SK-N-SH treated with all-trans-retinoic acid at 6 μM for 48 hours (cell line): ENCODE measurements at regions not wholly inside any gene's neighbourhood (a gene's known extent, or its start where the extent isn't known, plus 50 kb on each side); places are given as distances from the start of the nearest gene placed in this dataset.

Experiments
- ARNTL ChIP-seq: fragments of 450-650 bp; formaldehyde crosslinking; IDR thresholded peaks from 2 replicates; pipeline ENCODE4 v1.5.0; 2020; ENCODE audit warnings: low read depth, mild to moderate bottlenecking, moderate library complexity, borderline replicate concordance
- ESRRG ChIP-seq: fragments of 250-450 bp; sonication (Bioruptor Pico); IDR thresholded peaks from 2 replicates; pipeline ENCODE4 v1.6.1; 2021; ENCODE audit warnings: mild to moderate bottlenecking
- OSR1 ChIP-seq: fragments of 250-450 bp; sonication (Bioruptor Pico); IDR thresholded peaks from 2 replicates; pipeline ENCODE4 v1.8.0; 2022; ENCODE audit warnings: moderate library complexity, mild to moderate bottlenecking, inconsistent platforms
- PATZ1 ChIP-seq: fragments of 250-450 bp; sonication (Bioruptor Pico); IDR thresholded peaks from 2 replicates; pipeline ENCODE4 v1.8.0; 2020; ENCODE audit warnings: mild to moderate bottlenecking, moderate library complexity, borderline replicate concordance
- PPARA ChIP-seq: fragments of 250-450 bp; sonication (Bioruptor Pico); IDR thresholded peaks from 2 replicates; pipeline ENCODE4 v1.5.0; 2020; ENCODE audit warnings: mild to moderate bottlenecking, borderline replicate concordance
- RARB ChIP-seq: fragments of 250-450 bp; sonication (Bioruptor Pico); IDR thresholded peaks from 2 replicates; pipeline ENCODE4 v1.8.0; 2021; ENCODE audit warnings: mild to moderate bottlenecking, moderate library complexity
- SNAI2 ChIP-seq: fragments of 250-450 bp; sonication (Bioruptor Pico); IDR thresholded peaks from 2 replicates; pipeline ENCODE4 v1.5.0; 2020; ENCODE audit warnings: mild to moderate bottlenecking, moderate library complexity
- TCF4 ChIP-seq: fragments of 250-450 bp; sonication (Bioruptor Pico); IDR thresholded peaks from 2 replicates; pipeline ENCODE4 v1.8.0; 2021; ENCODE audit warnings: mild to moderate bottlenecking, moderate library complexity, borderline replicate concordance
- ZFP3 ChIP-seq: fragments of 250-450 bp; sonication (Bioruptor Pico); IDR thresholded peaks from 2 replicates; pipeline ENCODE4 v1.5.0; 2020; ENCODE audit warnings: mild to moderate bottlenecking, moderate library complexity
- ZNF8 ChIP-seq: fragments of 450-650 bp; formaldehyde crosslinking; IDR thresholded peaks from 2 replicates; pipeline ENCODE4 v1.5.0; 2020; ENCODE audit warnings: mild to moderate bottlenecking, moderate library complexity
- TF ChIP-seq, protein P1 (sequence below): fragments of 250-450 bp; sonication (Bioruptor Pico); IDR thresholded peaks from 2 replicates; pipeline ENCODE4 v1.5.1; 2020; ENCODE audit warnings: low read depth, mild to moderate bottlenecking, moderate library complexity

DNA sequence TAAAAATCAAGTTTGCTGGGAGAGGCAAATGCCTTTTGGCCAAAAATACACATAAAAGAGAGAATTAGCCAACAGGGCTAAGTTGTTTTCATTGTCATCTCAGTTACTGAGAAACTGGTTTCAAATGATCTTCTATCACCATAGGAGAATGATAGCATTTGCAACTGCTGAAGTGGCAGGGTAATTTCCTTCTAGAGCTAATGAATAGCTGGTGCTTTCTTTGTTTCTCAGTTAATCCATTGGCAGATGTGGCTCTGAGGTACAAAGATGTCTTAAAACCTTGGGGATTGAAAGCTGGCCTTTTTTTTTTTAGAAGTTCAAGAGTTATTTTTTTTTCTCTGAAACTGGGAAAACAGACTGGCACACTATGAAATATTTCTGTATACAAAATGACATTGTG is 332.7 kb upstream of the KLF12 start:
- TF ChIP-seq ZFP3 (CRISPR knock-in tag) = no peak
- TF ChIP-seq OSR1 (CRISPR knock-in tag) = no peak
- TF ChIP-seq, protein P1, sequence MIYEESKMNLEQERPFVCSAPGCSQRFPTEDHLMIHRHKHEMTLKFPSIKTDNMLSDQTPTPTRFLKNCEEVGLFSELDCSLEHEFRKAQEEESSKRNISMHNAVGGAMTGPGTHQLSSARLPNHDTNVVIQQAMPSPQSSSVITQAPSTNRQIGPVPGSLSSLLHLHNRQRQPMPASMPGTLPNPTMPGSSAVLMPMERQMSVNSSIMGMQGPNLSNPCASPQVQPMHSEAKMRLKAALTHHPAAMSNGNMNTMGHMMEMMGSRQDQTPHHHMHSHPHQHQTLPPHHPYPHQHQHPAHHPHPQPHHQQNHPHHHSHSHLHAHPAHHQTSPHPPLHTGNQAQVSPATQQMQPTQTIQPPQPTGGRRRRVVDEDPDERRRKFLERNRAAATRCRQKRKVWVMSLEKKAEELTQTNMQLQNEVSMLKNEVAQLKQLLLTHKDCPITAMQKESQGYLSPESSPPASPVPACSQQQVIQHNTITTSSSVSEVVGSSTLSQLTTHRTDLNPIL (CRISPR knock-in tag) = no peak
- TF ChIP-seq ARNTL (CRISPR knock-in tag) = no peak
- TF ChIP-seq ZNF8 (CRISPR knock-in tag) = no peak
- no peak for TF ChIP-seq TCF4
- TF ChIP-seq SNAI2 (CRISPR knock-in tag) = no peak
- TF ChIP-seq RARB (CRISPR knock-in tag) = no peak
- TF ChIP-seq PATZ1 (CRISPR knock-in tag) = no peak
- no peak for TF ChIP-seq ESRRG (CRISPR knock-in tag)
- no peak for TF ChIP-seq PPARA (CRISPR knock-in tag)
